OCI-LY1 (cell line): ENCODE measurements at regions not wholly inside any gene's neighbourhood (a gene's known extent, or its start where the extent isn't known, plus 50 kb on each side); places are given as distances from the start of the nearest gene placed in this dataset.

ENCODE experiments used
- CTCF ChIP-seq: fragments of 200-600 bp; sonication (generic), shearing (Covaris generic); IDR thresholded peaks from 2 replicates; pipeline ENCODE4 v1.5.1; 2017; ENCODE audit warnings: mild to moderate bottlenecking, antibody characterized with exemption, low read length, moderate library complexity, mixed read lengths
- EZH2 ChIP-seq: fragments of 200-600 bp; sonication (generic), shearing (Covaris generic); IDR thresholded peaks from 2 replicates; pipeline ENCODE4 v1.8.0; 2017; ENCODE audit warnings: borderline replicate concordance, mixed run types, mild to moderate bottlenecking, antibody characterized with exemption, low read length, moderate library complexity, mixed read lengths

GRCh38 chr4:4680758-4681157, 138.9 kb upstream of the STX18 start:
- no peak for TF ChIP-seq CTCF
- TF ChIP-seq EZH2, result no peak
